Fibroblast of pulmonary artery (primary cell): ENCODE measurements at regions not wholly inside any gene's neighbourhood (a gene's known extent, or its start where the extent isn't known, plus 50 kb on each side); places are given as distances from the start of the nearest gene placed in this dataset.
"Not testable (repeated sequence)": the region's sequence is repeated elsewhere in the genome, so short reads cannot be mapped to it uniquely, and the experiment has no call there.

Experiments used
- DNase-seq: peaks from one replicate; pipeline ENCODE4 v3.0.0-alpha.2; 2010; ENCODE audit warnings: low read depth
- H3K4me3 ChIP-seq: replicated peaks from 2 replicates; pipeline ENCODE4 v1.5.1; 2011; ENCODE audit warnings: low read depth, mild to moderate bottlenecking, control low read depth, low read length, moderate library complexity
- TF ChIP-seq, protein P1 (sequence below): IDR thresholded peaks from 2 replicates; pipeline ENCODE4 v1.5.1; 2011; ENCODE audit warnings: mild to moderate bottlenecking, control low read depth, low read length, inconsistent platforms; ENCODE audit errors: missing control alignments

DNA sequence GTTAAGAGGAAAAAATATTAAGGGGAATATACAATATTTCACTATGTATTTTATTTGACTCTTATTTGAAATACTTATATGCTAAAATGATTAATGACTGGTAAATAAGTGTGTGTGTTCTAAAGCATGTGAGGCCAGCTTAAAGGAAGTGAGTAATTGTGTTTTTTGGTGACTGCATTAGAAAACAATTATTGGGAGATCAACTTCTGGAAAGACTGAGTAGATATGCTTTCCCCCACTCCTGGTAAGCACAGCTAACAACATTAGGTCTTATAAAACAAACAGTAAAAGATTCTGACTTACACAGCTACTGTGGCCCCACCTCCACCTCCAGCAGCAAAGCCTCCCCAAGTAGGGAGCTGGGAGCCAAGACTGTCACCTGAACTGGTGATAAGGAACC is 403.0 kb downstream of the SRGAP2C start:
- peak; percentile 38 for DNase-seq
- TF ChIP-seq, protein P1, sequence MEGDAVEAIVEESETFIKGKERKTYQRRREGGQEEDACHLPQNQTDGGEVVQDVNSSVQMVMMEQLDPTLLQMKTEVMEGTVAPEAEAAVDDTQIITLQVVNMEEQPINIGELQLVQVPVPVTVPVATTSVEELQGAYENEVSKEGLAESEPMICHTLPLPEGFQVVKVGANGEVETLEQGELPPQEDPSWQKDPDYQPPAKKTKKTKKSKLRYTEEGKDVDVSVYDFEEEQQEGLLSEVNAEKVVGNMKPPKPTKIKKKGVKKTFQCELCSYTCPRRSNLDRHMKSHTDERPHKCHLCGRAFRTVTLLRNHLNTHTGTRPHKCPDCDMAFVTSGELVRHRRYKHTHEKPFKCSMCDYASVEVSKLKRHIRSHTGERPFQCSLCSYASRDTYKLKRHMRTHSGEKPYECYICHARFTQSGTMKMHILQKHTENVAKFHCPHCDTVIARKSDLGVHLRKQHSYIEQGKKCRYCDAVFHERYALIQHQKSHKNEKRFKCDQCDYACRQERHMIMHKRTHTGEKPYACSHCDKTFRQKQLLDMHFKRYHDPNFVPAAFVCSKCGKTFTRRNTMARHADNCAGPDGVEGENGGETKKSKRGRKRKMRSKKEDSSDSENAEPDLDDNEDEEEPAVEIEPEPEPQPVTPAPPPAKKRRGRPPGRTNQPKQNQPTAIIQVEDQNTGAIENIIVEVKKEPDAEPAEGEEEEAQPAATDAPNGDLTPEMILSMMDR, result no peak
- H3K4me3 ChIP-seq, result no peak overlapping the region

DNA sequence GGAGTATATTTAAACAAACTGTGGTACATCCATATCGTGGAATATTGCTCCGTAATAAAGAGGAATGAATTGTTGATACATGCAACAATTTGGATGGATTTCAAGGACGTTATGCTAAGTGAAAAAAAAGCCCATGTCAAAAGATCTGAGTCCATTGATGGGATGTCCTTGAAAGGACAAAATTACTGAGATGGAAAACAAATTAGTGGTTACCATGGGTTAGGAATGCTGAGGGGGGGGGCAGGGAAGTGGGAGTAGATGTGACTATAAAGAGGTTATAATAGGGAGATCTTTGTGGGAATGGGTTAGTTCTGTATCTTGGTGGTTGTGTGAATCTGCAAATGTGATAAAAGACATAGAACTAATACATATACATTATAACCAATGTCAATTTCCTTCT is 409.3 kb downstream of the SRGAP2C start:
- no peak for DNase-seq
- H3K4me3 ChIP-seq, result no peak overlapping the region
- TF ChIP-seq, protein P1, result no peak

DNA sequence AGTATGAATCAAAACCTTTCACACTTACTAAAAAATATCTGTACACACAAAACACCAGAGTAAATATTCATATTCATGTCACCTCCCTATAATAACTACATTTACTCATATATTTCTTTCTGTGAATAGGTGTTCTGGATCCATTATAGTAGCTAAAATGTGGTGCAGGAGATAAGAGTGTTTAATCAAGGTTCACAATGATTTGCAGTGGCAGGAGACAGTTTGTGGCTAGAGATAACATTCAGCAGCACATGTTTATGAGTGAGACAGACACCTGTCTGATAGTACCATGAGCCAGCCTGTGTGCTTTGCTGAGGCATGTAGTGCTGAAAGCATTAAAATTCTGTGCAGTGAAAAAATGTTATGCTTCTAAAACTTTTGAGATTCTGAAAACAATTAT is 410.3 kb downstream of the SRGAP2C start:
- TF ChIP-seq, protein P1, result no peak
- DNase-seq, result no peak

DNA sequence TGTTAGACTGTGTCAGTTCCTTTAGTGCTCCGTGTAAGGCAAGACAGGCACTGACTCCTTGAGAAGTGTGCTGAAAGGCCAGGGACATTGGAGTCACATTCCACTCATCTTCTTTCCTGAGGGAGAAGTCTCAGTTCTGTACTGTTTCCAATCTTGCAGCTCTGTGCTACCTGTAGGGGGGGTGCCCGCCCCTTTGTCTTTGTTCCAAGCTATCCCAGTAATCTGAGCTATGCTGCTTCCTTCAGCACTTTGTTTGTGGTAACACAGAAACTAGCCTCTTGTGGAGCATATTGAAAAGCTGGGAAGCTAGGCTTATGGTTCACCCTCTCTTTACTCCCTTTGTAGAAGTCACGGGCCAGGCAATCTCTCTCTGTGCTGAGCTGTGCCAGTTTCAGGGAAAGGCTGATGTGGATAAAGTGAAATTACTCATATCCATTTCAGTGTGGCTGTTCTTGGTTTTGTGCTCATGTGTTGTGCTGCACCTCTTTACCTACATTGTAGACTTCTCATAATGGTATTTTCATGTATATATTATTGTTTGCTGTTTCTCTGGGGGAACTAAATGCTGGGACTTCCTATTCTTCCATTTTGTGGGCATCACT is 420.2 kb downstream of the SRGAP2C start:
- not testable (repeated sequence) for DNase-seq, H3K4me3 ChIP-seq

More for the DNA sequence above, 410.3 kb downstream of the SRGAP2C start:
- no peak overlapping the region for H3K4me3 ChIP-seq

DNA sequence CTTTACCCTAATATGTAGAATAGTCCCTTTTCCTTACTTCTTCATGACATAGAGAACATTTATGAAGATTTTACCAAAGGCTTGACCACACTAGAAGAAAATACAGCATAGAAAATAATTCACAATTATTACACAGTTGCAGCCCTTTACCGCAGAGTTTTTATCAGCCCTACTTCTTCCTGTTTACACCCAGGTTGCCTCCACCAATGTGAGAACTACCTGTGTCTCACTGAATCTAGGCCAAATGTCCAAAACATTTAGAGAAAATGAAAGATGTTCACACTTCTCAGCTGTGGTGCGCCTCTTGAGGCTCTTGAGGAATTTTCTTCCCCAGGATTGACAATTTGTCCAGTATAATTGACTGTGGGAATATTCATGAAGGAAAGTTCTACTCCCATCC is 422.7 kb downstream of the SRGAP2C start:
- H3K4me3 ChIP-seq, DNase-seq: not testable (repeated sequence)
